ENCODE measurements at regions not wholly inside any gene's neighbourhood (a gene's known extent, or its start where the extent isn't known, plus 50 kb on each side); places are given as distances from the start of the nearest gene placed in this dataset.
A peak's percentile ranks its signal among the peaks of the same experiment; 100 is the strongest.
"Not testable (repeated sequence)": the region's sequence is repeated elsewhere in the genome, so short reads cannot be mapped to it uniquely, and the experiment has no call there.

- DNase-seq: no peak
Observed at GRCh38 chr4:174183259-174183658, 100.2 kb downstream of the FBXO8 start.

GRCh38 chr4:174181827-174182226 is 101.6 kb downstream of the FBXO8 start:
- no peak for DNase-seq

- no peak for DNase-seq
Observed at GRCh38 chr4:174177536-174177935, 105.9 kb downstream of the FBXO8 start.

DNA sequence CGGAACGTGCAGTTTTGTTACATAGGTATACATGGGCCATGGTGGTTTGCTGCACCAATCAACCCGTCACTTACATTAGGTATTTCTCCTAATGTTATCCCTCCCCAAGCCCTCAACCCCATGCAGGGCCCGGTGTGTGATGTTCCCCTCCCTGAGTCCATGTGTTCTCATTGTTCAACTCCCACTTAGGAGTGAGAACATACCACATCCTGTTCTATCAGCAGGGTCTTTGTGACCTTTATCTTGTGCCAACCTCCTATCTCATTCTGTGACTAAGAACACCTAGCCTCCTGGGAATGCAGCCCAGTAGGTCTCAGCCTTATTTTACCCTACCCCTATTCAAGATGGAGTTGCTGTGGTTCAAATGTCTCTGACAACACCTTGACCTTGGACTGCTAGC is 107.6 kb downstream of the FBXO8 start:
- DNase-seq: not testable (repeated sequence)

DNA sequence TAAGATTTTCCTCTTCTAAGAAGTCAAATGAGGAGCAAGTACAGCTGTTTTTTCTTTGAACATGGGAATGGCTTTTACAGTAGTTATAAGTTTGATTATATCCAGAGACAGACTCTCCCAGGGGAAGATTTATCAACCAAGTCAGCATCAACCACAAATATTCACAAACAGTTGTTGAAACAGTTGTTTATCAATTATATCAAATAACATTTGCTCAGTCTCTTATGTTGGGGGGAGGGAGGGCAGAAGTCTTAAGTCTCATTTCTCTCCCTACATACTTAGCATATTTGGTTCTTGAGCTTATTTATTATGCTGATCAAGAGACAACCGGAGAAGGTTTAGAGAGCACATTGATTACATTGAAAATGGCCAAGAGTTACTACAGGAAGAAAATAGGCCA is 110.1 kb downstream of the FBXO8 start:
- no peak for DNase-seq

DNA sequence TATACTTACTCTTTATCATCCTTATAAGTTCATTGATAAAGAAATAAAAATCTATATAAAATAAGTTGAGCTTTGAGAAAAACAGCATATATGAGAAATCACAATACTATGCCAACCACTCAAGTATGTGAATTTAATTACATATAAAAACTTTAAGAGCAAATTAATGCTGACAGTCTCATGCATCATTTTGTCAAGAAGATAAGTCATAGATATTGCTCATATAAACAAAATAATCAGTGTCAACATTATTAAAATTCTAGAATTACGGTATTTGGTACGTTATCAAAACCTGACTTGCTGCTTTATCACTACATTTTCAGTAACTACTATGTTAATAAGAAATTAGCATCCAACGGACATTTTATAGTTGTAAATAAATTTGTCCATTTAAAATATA is 111.2 kb downstream of the FBXO8 start:
- DNase-seq: no peak

DNA sequence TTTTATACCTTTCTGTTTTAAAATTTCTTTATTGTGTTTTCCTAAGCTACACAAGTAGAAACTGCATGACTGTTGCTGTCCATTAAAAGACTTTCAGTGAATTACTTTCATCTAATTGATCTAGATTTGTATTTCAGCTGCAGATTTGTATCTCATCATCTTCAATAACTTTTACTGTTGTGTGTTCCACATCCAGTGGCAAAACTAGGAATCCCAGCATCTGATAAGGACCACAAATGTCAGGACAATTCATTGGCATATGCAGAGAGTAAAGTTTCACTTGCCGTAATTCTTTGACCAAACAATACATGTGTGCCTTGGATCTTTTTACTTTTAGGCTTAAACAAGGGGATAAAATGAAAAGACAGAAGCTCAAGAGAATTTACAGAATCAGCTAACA is 112.6 kb downstream of the FBXO8 start:
- DNase-seq: no peak

DNA sequence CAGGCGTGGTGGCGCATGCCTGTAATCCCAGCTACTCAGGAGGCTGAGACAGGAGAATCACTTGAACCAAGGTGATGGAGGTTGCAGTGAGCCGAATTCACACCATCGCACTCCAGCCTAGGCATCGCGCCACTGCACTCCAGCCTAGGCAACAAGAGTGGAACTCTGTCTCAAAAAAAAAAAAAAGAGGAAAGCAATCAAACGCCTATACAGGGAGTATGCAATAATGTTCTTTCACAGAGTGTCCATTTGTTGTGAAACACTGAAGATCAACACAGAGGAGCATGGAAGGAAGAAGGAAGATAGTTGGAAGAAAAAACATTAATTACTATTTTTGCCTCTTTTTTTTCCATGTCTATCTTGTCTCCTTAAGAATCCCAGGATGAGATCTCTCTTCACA is 113.4 kb downstream of the FBXO8 start:
- DNase-seq: no peak

DNA sequence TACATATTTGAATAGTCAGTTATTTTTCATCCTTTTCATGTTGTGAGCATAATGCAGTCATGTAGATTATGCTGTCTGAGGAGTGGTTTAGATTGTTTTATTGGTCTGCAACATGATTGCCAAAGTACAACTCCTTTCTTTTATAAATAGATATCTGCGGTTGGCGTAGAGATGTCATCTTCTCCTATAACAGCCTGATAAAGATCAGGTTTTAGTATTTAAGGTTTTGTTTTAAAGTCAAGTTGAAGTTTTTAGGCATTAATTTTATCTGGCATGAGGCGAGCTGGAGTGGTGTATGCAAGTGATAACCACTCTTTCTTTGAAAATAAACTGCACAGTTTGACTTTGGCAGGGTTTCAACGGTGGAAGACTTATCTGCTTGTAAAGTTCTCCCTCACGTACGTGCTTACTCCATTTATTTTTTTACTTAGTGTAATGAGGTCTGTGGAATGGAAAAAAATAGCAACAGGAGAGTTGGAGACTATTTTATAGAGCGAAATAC is 126.3 kb downstream of the FBXO8 start:
- DNase-seq: no peak

GRCh38 chr4:174156239-174156826 is 127.1 kb downstream of the FBXO8 start:
- DNase-seq: peak; percentile 74

DNA sequence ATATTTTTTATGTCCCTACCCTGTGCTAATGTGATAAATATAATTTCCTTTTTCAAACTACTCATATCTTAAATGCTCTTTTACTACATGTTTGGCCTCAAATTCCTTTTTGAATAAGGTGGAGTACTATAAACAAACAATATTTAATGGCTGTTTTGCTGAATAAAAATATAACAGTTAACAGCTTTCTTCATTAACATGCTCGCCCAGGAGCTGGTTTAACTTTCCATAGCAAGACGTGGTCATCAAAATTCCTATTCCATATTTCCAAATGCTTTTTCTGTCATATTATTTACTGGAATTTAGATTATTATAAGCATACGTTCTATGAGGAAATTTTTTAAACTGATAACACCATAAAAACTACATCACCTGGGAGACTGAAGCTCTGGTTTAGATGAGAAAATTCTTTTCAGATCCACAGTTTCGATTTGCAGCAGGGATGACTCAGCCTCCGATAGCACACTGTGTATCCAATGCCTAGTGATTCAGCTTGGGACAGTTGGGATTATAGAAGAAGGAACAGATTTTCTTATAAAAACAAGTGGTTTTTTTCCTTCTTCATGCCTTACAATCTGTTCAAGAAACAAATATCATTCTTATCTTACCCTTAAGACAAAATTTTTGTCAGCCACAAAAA is 129.1 kb downstream of the FBXO8 start:
- peak; percentile 39 for DNase-seq

GRCh38 chr4:174152717-174153466 is 130.6 kb downstream of the FBXO8 start:
- no peak for DNase-seq

DNA sequence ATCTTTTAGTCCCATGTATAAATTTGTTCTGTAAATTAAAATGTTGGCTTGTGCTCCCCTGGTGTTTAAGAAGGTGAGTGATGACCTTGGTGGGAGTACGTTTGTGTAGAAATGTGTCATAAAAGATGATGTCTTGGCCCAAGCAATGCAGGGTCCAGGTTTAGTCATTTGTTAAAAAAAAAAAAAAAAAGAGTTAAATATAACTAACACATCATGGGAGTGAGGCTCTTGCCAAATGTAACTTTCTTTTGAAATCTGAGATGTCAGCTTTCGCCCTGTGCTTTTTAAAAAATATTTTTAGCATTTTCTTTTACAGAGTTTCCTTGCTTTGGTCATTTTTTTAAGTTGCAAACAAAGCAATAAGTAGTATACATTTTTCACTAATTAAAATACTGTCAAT is 135.6 kb downstream of the FBXO8 start:
- DNase-seq: no peak

DNA sequence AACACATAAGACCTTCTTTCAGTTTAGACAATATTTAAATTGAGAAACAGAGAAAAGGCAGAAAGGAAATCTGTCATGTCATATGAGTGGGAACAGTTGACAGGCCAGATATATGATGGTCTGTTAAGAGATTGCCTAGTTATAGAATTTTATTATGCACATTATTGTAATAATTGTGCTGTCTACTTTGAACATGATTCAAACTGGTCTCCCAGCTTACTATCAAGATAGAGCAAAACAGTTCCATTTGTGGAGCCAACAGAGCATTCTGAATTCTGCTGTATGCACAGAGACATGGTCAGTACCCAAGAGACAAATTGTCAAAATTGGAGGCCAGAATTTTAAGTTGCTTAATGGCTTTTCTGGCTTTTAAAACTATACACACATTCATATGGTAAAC is 139.4 kb downstream of the FBXO8 start:
- no peak for DNase-seq

GRCh38 chr4:174141876-174142275 is 141.6 kb downstream of the FBXO8 start:
- DNase-seq: no peak

DNA sequence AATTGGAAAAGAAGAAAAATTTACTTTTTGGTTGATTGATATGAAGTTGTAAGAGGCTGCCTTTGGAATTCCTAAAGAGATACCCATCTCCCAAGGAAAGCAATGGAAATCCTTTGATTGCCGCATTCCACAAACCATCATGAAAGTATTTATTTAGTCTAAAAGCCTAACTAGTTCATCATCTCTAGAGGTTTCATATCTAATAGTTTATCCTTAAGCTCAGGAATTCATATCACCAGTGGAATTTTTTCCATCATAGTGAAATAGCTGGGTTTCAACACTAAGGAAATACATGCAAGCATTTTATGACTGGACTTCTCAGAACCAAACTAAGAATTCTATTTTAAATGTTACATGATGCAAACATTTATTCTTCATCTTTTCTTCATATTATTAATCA is 144.9 kb downstream of the FBXO8 start:
- no peak for DNase-seq

DNA sequence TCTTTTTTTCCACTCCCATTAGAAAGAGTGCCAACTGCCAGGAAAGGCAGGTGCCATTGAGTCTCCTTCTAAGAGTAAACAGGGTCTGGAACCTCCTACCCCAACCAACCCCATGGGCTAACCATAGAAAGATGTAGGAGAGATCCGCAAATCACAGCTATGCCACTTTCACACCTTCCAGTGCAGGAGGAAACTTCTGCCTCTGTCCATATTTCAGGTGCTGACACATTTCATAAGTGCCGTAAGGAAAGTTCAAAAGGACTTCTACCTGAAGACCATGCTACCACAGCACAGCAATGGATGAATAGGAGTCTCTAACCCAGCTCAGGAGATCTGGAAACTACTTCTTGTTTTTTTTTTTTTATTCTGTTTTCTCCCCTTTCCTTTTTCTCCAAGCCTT is 145.8 kb downstream of the FBXO8 start:
- no peak for DNase-seq

DNA sequence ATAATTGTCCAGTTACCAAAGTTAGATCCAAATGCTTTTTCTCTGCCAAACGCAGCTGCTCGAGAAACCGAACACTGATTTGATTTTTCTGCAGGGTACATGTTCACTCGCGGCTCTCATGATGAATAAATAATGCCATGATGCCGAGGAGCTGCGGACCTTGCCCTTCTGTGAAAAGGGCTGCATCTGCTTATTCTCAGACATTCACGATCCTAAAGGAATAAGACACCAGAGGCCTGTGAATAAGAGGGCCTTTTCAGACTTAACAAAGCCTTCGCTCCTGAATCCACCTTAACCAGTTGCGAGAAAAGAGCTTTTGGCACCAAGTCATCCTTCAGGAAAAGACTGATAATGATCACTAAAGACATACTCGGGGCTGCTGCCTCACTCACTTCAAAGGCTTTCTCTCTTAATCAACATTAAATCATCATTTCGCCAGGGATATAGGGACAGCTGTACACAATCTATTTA is 147.5 kb downstream of the FBXO8 start:
- peak; percentile 38 for DNase-seq

DNA sequence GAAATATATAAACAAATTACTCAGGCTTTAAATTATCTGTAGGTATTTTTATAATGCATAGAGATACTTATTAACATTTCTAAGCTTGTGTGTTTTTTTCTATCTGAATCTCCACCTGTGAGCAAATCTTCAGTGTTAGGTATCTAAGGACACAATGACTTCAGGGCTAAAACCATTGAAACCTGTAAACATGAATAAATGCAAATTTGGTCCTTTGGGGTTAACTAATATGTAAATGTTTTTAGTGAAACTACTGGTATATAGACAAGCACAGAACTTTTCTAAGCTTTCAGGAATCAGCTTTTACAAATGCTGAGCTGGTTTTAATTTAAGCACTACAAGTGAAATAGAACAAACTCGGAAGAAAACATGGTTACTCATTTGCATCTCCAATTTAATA is 147.9 kb downstream of the FBXO8 start:
- no peak for DNase-seq

- no peak for DNase-seq
Observed at GRCh38 chr4:174134361-174134760, 149.1 kb downstream of the FBXO8 start.

GRCh38 chr4:174133551-174133950 is 149.9 kb downstream of the FBXO8 start:
- DNase-seq: no peak

- no peak for DNase-seq
Observed at GRCh38 chr4:174131901-174132300, 151.6 kb downstream of the FBXO8 start.

GRCh38 chr4:174122705-174123104 is 160.8 kb downstream of the FBXO8 start:
- no peak for DNase-seq
